HG02798 (cell line): ENCODE measurements at regions not wholly inside any gene's neighbourhood (a gene's known extent, or its start where the extent isn't known, plus 50 kb on each side); places are given as distances from the start of the nearest gene placed in this dataset.

Experiments used
- ATAC-seq: cut with Tn5 transposase; IDR thresholded peaks from one replicate; pipeline ENCODE4 v1.9.1; 2021; ENCODE audit warnings: mild to moderate bottlenecking; ENCODE audit not compliant: unreplicated experiment, poor library complexity

- ATAC-seq, result no peak
These were observed 852.4 kb downstream of the TUSC7 start for GRCh38 chr3:117562000-117562399.

DNA sequence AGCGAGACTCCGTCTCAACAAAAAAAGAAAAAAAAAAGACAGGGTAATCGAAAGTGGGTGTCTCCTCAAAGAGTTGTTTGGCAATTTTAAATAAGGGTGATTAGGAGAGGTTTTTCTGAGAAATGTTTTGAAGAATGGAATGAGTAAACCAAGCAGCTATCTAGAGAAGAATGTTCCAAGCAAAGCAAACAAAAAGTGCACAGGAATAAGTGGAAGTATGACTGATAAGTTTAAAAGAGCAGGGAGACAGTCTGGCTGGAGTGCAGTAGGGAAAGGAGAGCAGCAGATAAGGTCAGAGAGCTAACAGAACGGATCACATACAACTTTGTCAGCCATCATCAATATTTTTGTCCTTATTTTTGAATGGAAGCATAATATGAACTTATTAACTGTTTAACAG, 853.5 kb downstream of the TUSC7 start:
- no peak for ATAC-seq

- no peak for ATAC-seq
These were observed 856.2 kb downstream of the TUSC7 start for GRCh38 chr3:117565777-117566176.

DNA sequence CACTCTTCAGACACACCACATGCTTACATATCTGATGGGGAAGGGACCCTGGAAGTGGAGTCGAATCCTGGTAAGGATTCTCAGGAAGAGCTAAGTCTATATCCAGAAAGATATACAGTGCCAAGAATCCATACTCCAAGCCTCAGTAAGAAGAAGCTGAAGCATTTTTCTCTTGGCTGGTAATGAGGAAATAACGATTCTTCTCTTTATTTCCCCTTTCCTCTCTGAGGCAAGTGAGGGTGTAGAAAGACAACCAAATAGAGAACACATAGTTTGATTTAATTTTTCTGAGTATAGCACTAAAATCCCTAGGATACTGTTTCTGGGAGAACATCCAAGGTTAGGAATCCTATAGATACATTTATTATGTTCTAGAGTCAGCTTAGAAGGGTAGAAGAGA, 857.3 kb downstream of the TUSC7 start:
- no peak for ATAC-seq

- ATAC-seq, result no peak
These were observed 857.8 kb downstream of the TUSC7 start for GRCh38 chr3:117567382-117567781.

- ATAC-seq, result no peak
These were observed 858.3 kb downstream of the TUSC7 start for GRCh38 chr3:117567906-117568305.

GRCh38 chr3:117572786-117573185, 863.2 kb downstream of the TUSC7 start:
- ATAC-seq, result no peak

DNA sequence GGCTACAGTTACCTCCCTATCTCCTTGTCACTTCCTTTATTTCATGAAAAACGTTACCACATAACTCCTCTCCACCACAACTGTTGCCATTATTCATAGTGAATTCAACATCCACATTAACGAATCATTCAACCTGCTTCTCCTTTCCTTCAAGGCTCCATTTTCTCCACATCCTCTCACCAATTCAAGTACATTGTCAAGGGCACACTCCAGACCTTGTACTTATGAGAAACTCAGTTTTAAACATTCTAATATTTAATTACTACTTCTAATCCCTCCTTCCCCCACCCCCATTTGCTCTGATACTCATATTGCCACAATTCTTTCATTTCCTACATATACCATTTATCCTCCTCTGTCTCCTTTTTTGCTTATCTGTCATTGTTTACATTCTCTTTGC, 871.2 kb downstream of the TUSC7 start:
- no peak for ATAC-seq

GRCh38 chr3:117586161-117586560, 876.6 kb downstream of the TUSC7 start:
- ATAC-seq, result no peak

GRCh38 chr3:117587416-117587815, 877.8 kb downstream of the TUSC7 start:
- no peak for ATAC-seq

- no peak for ATAC-seq
These were observed 879.9 kb downstream of the TUSC7 start for GRCh38 chr3:117589454-117589853.

GRCh38 chr3:117595615-117596014, 886.0 kb downstream of the TUSC7 start:
- no peak for ATAC-seq

DNA sequence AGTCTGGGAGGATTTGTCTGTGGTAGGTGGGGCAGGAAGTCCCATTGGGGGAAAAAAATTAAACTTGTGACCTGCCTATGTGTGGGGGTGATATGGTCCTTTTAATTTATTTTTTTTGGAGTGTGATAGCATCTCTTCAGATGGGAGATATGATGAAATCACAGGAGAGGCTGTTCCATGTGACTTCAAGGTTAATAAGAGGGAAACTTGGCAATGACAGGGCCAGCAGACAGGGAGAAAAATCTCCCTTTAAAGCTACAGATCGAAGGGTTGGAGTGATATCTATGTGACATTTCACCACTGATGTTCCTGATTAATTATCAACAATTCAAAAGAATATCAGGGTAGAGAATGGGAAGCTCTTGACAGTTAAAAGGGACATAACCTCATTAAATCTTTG, 886.9 kb downstream of the TUSC7 start:
- ATAC-seq, result no peak

DNA sequence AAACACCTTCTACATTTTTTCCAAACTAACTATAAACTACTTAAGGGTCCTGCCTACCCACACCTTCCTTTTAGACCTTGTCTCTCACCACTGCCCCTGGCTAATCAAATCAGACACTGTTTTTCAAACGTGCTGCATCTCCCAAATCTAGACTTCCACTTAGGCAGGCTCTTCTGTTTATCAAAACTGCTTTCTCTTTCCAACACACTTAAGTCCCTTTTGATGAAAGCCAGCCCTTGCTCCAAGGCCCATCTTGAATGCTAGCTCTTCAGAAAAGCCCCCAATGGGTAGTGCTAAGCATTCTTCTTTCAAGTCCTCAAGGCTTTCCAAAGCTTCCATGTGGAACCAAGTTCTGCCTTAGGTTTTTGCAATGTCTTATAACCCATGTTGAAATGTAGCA, 888.3 kb downstream of the TUSC7 start:
- ATAC-seq, result no peak

- ATAC-seq, result peak; percentile 71
These were observed 890.5 kb downstream of the TUSC7 start for GRCh38 chr3:117600112-117600511.

DNA sequence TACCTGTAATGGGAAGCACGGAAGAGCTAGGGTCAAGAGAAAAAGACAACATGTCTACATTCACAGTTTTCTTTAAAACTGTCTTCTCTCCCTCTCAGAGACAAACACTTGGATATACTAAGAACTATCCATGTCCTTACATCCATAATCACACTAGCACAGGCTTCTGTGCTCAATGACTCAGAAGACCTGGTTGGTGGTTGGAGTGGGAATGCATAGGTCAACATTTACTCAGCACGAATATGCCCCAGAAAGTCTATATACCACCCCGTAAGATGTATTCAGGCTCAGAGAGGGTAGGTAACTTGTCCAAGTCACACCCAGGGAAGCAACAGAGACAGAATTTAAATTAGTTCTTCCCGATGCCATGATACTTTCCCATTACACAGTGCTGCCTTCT, 891.1 kb downstream of the TUSC7 start:
- no peak for ATAC-seq

- no peak for ATAC-seq
These were observed 892.6 kb downstream of the TUSC7 start for GRCh38 chr3:117602058-117602644.

DNA sequence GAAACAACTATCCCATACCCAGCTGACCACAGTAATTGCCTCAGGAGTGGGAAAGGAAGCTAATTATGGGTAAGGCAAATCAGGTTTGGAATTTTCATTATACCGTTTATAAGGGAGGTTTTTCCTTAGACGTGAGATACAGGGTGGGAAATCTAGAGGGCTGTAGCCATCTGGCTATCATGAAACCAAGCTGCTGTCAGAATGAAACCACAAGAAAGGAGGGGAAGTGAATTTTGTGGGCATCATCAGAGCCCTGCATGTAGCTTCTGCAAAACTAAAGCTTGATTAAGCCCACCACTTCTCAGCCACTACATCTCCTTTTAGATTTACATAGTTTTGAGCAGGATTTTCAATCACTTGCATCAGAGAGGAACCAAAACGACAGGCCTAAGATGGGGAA, 893.5 kb downstream of the TUSC7 start:
- peak; percentile 56 for ATAC-seq

GRCh38 chr3:117606866-117607265, 897.3 kb downstream of the TUSC7 start:
- ATAC-seq, result no peak

DNA sequence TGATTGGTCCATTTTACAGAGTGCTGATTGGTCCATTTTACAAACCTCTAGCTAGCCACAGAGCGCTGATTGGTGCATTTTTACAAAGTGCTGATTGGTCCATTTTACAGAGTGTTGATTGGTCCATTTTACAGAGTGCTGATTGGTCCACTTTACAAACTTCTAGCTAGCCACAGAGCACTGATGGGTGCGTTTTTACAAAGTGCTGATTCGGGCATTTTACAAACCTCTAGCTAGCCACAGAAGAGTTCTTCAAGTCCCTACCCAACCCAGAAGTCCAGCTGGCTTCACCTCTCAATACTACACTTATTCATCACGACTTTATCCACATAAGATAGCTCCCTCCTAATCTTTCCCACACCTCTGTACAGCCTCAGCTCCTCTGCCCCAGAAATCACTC, 899.8 kb downstream of the TUSC7 start:
- no peak for ATAC-seq

- no peak for ATAC-seq
These were observed 900.6 kb downstream of the TUSC7 start for GRCh38 chr3:117610156-117610555.

- no peak for ATAC-seq
These were observed 901.6 kb downstream of the TUSC7 start for GRCh38 chr3:117611211-117611610.

DNA sequence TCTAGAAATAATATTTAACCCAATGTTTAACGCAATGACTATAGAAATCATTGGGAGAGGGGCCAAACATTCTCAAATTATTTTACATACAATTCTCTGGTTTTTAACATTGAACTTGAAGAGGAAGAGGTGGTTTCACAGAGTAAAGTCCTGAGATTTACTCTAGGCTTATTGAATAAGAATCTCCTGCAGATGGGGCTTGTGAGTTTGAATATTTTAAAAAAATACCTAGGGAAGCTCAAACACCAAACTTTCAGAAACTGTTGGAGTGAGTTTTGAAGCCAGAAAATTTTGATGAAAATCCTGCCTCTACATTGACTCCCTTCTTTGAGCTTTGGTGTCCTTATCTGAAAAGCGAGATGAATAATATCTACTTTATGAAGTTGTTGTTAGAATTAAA, 906.6 kb downstream of the TUSC7 start:
- ATAC-seq, result no peak
